Stimulated activated CD4-positive, alpha-beta T cell treated with anti-CD3 and anti-CD28 coated beads, Interleukin-4, amount 100 ng/mL, for 48 hours (primary cell): ENCODE measurements at regions not wholly inside any gene's neighbourhood (a gene's known extent, or its start where the extent isn't known, plus 50 kb on each side); places are given as distances from the start of the nearest gene placed in this dataset.

ENCODE experiments used
- DNase-seq, 2 donors: peaks; one replicate each; pipeline ENCODE4 v3.0.0-alpha.2; 2020; ENCODE audit warnings: low read depth in 2 of 2

DNA sequence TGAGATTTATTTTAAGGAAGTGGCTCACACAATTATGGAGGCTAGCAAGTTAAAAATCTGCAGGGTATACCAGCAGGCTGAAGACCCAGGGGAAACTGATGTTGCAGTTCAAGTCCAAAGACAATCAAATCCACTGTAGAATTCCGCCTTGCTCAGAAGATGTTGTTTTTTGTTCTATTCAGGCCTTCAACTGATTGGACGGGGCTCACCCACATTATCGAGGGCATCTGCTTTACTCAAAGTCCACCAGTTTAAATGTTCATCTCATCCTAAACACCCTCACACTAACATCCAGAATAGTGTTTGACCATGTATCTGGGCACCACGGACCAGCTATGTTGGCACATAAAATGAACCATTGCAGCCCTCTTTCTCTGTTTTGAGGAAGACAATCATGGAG, 211.2 kb upstream of the GPR26 start:
- no peak for DNase-seq

DNA sequence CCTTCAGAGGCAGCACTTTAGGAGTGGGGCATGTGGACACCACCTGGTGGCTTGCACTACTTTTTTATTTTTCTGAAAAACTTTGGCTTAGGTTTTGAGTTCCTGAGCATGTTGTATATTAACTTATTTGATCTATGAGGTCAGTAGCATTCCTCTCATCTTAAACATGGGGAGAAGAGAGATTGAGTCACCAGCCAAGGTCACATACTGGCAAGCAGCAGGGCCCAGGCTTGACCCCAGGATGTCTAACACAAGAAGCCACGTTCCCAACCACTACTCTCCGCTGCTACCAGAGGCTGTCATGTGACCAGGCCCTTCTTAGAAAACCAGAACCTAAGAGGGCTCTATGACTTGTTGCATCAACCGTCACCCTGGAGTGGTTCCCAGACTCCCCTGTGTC, 210.3 kb upstream of the GPR26 start:
- DNase-seq: no peak

DNA sequence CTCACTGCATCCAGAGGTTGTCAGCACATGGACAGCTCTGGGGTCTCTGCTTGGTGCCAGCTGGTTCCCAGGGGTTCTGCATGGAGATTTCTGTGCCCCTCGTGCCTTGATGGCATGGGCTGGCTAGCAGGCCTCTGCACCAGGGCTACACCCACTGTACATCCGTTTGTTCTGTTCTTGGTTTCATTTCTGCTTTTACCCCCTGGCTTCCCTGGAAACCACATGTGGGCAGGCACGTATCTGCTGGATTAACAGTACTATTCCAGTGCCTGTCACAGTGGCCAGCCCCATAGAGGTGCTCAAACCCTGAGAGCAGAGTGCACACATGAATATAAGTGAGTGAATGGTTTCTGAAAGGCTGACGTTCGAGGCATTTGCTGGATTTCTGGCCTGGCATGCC, 207.2 kb upstream of the GPR26 start:
- no peak for DNase-seq

DNA sequence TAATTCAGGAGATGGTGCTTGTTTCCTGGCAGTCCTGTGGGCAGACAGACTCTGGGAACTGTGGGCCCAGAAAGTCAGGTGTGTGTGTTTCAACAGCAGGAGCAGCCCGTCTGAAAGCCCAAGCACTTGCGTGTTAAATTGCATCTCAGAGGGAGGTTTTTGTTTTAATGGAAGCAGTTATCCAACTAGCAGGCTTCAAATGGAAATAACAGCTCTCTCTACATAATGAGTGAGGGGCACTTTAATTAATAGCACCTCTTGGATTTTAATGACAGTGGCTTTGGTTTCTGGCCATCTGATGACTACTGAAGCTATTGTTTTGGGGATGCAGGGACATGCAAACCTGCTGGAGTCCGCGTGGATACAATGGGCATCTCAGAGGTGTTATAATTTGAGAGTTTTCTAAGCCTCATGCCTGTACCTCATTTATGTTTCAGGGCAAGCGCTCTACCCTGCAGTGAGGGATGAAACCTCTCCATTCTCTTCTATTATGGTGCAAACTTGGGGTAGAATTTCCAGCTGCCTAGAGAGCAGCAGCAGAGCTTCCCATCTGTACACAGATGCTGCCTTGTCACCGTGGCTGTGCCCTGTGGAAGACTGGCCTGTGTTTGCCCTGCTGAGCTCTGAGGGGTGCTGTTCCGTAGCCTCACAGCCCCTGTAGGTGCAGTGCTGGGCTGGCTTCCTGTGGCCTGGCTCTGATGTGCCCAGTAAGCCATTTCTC, 206.6 kb upstream of the GPR26 start:
- DNase-seq: no peak

DNA sequence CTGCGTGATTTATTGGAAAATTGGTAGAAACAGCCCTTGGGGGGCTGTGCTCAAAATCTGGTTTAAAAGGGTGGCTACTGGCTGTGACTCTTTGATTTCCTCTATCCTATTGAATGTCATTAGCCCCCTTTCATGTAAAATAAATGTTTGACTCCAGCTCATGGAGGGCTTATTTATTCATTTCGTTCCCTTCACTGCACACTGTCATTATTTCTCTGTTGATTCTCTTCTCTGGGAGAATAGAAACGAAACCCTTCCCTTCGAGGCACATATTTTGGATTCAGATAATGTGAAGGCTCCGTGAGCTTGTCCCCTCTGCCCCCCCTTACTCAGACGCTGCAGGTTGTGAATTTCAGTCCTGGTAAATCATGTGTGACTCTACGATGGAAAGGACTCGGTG, 203.9 kb upstream of the GPR26 start:
- no peak for DNase-seq

DNA sequence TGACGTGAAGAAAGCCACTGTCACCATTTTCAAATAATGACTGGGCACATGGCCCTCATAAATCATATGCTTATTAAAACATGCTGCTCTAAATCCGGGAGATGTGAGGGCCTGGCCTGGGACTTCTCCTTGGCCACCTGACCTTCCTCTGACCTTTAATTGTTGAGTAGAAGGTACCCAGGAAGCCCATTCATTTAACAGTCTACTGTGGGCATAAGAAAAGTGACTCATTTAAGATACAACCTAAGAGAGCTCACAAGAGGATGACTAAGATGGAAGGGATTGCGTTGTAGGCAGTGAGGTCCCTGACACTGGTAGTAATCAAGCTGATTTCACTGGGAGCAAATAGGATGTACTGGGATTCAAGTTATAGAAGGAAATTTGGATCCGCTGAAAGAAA, 203.4 kb upstream of the GPR26 start:
- no peak for DNase-seq

DNA sequence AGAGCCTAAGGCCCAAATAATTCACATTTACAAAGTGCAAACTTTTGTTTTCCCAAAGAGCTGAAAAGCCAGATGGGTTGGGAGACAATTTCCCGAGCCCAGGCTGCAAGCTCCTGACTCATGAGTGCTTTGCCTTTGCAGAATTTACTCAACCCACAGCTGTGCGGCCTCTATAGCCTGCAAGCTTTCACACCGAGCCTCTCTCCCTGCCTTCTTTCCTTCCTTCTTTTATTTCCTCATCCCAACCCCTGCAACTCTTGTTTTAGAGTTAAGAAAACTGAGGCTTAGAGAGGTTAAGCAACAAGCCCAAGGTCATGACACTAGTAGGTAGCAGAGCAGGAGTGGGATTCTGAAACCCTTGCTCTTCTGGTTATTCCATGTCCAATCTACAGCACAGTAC, 203.0 kb upstream of the GPR26 start:
- no peak for DNase-seq

DNA sequence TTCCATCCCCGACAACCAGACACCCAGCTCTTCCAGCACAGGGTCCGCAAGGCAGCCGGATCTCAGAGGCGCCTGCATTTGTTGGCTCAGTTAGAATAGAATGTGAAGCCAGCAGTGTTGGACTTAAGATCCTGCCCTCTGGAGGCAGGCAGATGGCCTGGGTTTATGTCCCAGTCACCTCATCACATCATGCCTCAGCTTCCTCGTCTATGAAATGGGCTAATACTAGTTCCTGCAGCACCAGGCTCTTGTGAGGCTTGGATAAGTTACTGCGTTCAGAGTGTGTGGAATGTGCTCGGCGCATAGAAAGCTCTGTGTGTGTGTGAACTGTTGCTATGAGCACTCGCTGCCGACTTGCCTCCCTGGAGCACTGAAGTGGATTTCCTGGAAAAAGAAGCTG, 202.5 kb upstream of the GPR26 start:
- no peak for DNase-seq

DNA sequence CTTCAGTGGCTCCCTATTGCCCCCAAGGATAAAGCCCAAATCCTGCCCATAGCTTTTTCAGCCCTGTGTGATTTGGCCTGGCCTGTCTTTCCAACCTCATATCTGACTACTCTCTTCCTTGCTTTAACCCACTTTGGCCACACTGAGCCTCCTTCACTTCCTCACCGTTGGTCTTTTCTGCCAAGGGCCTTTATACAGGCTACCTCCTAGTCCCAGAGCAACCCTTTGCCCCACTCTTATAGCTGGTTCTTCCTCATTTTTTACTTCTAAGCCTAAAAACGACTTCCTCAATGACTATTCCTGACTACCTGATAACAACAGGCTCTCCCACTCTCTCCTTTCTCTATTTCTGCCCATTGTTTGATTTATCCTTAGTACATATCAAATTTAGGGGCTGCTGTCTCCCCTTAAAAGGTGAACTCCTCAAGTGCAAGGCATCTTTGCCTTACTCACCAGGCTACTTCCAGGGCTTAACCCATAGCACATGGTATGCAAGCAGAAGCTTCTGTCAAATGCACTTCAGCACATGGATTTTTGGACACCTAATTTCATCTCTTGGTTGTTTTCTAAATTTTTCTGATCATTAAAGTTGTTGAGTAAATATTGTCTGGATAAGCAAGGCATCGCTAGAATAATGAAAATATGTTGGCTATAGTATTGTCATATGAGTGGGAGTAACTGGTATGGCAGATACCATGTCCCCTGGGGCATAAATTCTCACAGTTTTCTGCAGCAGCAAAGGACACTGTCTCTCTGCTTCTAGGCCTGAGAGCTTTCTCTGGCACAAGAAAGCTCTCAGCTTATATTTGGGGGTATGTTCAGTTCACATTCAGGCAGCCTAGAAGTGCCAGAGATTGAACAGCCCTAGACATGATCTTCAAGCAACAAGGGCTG, 201.5 kb upstream of the GPR26 start:
- DNase-seq: no peak

DNA sequence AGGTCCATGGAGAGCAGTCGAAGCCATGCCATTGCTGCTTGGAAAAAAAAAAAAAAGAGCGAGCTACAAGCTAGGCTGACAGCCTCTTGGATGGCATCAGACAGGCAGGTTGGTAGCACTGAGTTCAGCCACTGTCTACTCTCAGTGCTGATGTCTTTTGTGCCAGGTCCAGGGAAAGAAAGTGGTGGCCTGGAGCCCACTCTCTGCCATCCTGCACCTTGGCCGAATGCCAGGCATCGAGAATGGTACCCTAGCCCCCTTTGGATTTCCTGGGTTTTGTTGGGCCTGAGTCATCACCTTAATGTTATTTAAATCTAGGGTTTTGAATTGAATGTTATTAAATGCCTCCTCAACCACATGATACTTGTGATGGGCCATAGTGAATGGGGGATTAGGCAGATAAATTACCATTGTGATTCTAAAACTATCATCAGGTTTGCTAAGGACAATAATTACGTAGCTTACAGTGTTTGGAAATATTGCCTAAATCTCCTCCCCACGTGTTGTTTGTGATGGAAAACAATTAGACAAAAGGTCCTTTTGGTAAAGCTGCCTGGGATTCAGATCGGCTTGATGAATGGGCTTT, 195.7 kb upstream of the GPR26 start:
- no peak for DNase-seq

DNA sequence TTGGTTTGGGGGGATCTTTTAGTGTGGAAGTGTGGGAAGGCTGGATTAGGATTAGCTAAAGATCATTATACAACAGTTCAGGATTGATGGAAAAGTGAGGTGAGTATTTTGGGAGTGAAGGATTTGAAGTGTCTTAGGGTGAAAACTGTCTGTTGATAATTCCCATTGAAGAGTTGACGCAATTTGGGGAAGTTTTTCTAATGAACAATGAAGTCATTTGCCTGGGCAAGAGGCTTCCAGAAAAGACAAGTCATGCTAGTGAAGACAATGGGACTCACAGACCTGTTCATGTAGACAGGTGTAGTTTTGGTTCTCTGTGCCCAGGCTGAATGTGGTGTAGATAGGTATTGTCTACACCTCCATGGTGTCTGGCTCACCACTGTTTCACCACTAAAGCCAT, 194.3 kb upstream of the GPR26 start:
- DNase-seq: no peak

DNA sequence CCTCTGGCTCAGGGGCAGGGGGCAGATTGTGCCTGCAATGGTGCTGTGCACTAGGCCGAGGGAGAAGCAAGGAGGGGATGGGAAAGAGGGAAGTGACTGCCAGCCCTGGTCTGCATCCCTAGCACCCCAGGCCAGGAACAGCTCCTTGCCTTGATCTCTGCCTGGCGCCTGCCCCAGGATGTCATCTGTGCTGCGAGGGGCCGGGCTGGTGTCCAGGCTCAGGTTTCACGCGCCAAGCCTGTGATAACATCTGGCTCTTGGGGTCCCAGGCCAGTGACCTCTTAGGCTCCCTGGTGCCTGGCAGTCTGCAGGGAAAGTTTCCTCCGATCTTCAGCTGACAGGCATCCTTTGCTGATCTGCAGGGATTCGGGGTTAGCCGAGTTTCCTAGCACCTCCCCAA, 193.5 kb upstream of the GPR26 start:
- no peak for DNase-seq

DNA sequence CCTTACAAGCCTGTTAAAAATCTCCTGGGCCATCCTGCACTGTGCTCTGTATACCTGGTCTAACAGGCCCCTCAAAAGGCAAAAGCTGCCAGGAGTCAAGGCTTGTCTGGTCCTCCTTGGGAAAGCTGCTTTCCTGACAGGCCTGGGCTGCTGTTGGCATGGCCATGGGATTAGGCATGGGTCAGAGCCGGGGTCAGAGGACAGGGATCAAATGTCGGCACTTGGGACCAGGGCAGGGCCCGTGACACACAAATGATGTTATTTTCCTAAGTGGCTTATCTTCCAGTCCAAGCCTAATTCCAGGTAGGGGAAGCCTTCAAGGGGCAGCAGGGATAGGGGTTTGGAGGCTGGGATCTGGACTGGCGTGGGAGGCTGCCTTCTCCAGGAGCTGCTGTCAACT, 191.5 kb upstream of the GPR26 start:
- DNase-seq: no peak

DNA sequence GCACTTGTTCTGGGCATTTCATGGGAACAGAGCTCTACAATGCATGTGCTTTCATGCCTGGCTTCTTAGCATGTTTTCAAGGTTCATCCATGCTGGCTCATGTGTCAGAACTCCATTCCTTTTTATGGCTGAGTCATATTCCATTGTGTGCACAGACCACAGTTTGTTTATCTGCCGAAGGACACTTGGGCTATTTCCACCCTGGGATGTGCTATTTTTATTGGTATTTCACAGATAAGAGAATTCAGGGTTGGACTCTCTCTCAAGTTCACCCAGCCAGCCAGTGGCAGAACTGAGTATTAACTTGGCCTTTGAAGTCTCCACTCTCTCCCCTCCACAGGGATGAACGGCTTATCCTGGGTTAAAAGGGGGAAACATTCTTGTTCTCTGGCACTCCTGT, 190.7 kb upstream of the GPR26 start:
- DNase-seq: no peak

DNA sequence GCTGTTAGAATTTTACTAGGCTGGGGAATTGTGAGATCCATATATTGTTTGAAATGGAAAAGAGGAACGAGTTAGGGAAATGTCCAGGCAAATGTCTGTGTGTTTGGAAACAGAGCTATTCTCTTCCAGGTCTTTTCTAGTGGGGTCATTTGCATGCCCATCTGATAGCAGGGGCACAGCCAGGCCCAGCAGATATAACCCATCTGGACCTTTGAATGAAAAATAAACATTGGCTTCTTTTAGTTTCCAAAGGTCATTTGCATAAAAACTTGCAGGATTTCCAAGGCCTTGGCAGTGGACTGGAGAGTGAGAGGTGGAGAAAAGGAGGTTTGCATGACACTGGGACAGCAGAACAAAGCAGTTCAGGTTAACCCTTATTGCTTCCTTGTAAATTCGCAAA, 188.0 kb upstream of the GPR26 start:
- DNase-seq: no peak

DNA sequence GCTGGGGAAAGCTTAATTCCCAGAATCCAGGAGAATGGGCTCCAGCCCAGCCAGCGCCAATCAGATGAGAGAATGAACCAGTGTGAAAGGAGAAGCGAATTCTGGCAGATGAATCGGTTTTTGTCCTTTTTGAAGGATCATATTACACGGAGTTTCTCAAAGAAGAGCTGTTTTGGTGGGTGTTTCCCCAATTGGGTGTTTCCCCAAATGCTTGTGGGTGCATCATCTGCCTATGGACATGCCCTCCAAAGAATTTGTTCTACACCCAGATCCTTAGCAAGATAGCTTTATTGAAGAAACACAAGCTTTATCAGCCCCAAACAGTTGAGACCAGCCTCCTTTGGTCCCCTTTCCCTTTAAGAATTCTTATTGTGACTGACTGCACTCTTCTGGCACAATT, 186.5 kb upstream of the GPR26 start:
- DNase-seq: no peak

DNA sequence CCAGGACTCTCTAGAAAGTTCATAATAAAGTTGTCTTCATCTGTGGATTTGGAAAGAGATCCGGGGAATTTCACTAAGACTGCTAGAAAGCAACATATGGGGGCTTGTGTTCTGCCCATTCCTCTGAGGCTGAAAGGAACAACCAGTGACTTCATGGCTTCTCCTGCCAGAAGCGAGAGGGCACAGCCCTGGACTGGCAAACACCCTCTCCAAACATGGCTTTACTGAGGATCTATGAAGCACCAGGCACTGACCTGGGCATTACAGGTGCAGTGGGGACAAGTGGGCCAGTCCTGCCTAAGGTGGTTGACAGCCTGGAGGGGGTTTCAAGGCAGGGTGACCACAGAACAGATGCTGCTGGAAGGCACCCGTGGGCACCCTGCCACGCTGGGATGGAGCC, 185.8 kb upstream of the GPR26 start:
- DNase-seq: no peak

DNA sequence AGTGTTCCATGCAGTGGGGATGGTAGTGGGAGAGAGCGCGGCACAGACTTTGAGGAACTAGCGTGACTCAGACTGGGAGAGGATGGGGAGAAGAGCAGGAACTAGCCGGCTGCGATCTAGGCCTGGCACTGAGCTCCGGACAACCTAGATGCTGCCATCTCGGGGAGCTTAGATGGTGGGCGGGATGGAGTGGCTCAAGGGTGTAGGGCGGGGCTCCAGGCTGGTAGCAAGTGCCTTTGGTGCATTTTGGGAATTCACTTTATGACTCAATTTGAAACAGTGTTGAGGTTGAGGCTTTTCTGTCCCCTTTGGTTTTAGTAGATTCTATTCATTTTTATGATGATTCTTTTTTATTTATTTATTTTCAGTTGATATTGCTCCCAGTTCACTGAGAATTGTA, 185.3 kb upstream of the GPR26 start:
- no peak for DNase-seq

DNA sequence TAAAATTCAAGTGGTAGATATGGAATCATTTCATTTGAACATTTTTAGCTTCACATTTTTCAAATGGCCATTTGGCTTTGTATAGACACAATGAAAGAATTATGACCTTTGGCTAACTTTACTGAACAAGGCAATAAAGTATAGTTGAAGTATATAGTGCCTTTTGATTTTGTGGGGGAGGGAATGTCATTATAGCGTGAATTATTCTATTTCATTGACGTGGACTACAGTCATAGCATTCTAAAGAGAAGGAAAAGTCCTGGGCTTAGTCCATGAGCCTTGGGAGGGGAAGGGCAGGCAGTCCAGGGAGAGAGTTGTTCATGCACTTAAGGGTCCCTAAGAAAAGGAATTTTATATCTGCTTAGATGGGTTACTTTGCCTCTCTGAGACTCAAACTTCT, 181.4 kb upstream of the GPR26 start:
- no peak for DNase-seq

DNA sequence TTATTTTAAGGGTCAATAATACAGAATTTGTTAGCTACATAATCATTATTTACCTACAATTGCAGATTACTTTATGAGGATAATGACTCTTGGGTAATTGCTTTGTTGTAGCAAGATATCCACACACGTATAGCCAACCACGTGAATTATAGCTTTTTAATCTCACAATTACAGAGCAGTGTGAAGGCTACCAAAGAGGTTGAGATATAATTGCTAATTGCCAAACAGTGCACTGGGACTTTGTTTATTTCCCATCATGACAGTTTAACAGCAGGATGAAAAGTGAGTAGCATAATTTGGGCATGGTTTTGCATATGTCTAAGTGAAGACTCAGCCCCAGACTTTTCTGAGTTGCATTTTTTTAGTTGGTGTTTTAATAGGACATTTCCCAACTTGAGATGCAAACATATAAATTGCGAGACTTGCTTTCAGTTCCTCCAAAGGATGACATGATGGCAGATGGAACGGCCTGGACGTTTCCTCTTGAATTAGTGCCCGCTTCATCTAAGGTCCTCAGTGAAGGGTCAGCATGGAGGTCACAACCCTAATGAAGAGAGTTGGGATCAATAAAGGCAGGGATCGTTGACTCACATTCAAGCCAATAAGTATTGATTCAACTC, 180.7 kb upstream of the GPR26 start:
- no peak for DNase-seq

DNA sequence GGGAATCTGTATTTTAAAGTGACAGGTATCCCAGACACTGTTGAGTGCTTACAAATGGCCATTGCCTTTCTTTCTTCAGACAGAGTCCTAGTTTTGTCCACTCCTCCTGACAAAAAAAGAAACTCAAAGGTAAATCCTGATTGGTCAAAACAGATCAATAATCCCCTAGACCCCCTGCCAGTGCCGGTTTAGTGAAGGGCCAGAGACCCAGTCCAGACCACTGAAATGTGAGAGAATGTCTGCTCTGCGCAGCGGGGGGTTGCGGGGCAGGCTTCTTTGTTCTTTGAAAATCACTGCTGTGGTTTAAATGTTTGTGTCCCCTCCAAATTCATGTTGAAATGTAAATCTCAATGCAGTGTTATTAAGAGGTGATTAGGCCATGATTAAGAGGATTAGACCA, 177.7 kb upstream of the GPR26 start:
- no peak for DNase-seq

DNA sequence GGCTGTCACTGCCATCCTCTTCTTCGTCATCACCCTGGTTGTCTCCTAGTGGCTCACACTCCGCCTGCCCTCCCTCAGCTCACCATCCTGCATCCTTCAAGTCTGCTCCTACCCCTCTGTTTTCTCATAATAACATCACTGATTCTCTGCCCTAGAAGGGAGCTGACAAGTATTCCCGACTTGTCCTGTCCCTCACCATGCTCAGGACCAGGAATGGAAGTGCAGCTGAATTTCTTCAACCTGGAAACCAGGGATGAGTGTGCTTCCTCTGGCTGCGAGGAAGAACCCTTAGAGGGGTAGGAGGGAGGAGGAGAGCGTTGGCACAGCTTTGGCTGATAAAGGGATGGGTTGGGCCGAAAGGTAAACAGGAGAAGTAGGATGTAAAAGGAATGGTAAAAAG, 174.8 kb upstream of the GPR26 start:
- DNase-seq: no peak

DNA sequence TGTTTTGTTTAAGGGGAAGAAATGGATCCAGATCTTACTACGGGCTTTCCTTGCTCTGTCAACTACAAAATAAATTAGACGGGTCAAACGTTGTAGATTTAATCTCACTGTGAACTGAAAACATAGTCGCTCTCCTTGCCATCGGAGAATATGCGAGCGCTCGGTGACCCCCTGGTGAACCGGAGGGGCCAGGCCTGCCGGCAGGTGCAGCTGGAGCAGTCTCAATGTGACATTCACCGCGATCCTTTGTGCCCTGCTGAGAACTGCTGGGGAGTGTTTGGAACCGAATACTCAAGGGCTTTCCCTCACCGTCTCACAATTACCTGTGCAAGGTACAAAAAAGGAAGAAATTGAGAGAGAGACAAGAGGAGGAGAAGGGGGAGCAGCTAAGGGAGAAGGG, 174.1 kb upstream of the GPR26 start:
- DNase-seq: no peak
